H1 (cell line): ENCODE measurements at regions not wholly inside any gene's neighbourhood (a gene's known extent, or its start where the extent isn't known, plus 50 kb on each side); places are given as distances from the start of the nearest gene placed in this dataset.

ENCODE experiments used
- CTCF ChIA-PET: fragments of 300-600 bp; sonication (Branson Sonifier 250); formaldehyde crosslinking; loops from one replicate; lab custom pipeline; 2021; ENCODE audit not compliant: partially characterized antibody; lab: Charles Lee
- POLR2A ChIA-PET: fragments of 300-600 bp; sonication (Branson Sonifier 250); formaldehyde crosslinking; loops from one replicate; lab custom pipeline; 2021; ENCODE audit warnings: inconsistent platforms; ENCODE audit not compliant: partially characterized antibody; lab: Charles Lee
- DNase-seq, 2 experiments: peaks; one replicate each; pipeline versions ENCODE4 v3.0.0 to v3.0.0-alpha.2; 2010 to 2022; ENCODE audit warnings: low spot score in 2 of 2, low read depth in 1 of 2, mixed read lengths in 1 of 2
- FAIRE-seq: peaks from 2 replicates; lab custom pipeline; 2011; peaks lifted over from hg19 to GRCh38; lab: Jason Lieb, UNC
- H2AFZ ChIP-seq: 2 replicates; pipeline ENCODE4 v1.8.1; 2012; ENCODE audit warnings: low read length, inconsistent platforms
- H2AK5ac ChIP-seq: 2 replicates; pipeline ENCODE4 v1.6.1; 2013; ENCODE audit warnings: low read depth, low read length
- H2BK120ac ChIP-seq: replicated peaks from 2 replicates; pipeline ENCODE3; 2013; ENCODE audit warnings: low read depth, low read length, inconsistent platforms
- H2BK12ac ChIP-seq: 2 replicates; pipeline ENCODE4 v1.6.1; 2013; ENCODE audit warnings: low read depth, low read length
- H2BK15ac ChIP-seq: 2 replicates; pipeline ENCODE4 v1.6.1; 2013; ENCODE audit warnings: low read length
- H2BK20ac ChIP-seq: 2 replicates; pipeline ENCODE4 v1.6.1; 2013; ENCODE audit warnings: low read length
- H2BK5ac ChIP-seq: 2 replicates; pipeline ENCODE4 v1.6.1; 2013; ENCODE audit warnings: low read depth, low read length
- H3K14ac ChIP-seq: 2 replicates; pipeline ENCODE4 v1.6.1; 2013; ENCODE audit warnings: inconsistent platforms; ENCODE audit not compliant: insufficient read length
- H3K18ac ChIP-seq: 2 replicates; pipeline ENCODE4 v1.6.1; 2013; ENCODE audit warnings: low read length; ENCODE audit errors: extremely low read depth
- H3K23ac ChIP-seq: 2 replicates; pipeline ENCODE4 v1.6.1; 2013; ENCODE audit warnings: inconsistent platforms; ENCODE audit not compliant: insufficient read length
- H3K23me2 ChIP-seq: 2 replicates; pipeline ENCODE4 v1.6.1; 2013; ENCODE audit warnings: low read depth, low read length
- H3K27ac ChIP-seq: 2 replicates; pipeline ENCODE4 v1.6.1; 2011; ENCODE audit warnings: low read depth, low read length, inconsistent platforms
- H3K27me3 ChIP-seq, 4 experiments: replicated peaks in 1 of 4; 1 replicate in 1 of 4; 2 replicates in 3 of 4; pipeline versions ENCODE4 v1.6.1 to v1.8.1; 2011 to 2013; ENCODE audit warnings: low read length in 3 of 4, mild to moderate bottlenecking in 3 of 4, inconsistent platforms in 2 of 4, mixed read lengths in 2 of 4, moderate library complexity in 1 of 4; ENCODE audit not compliant: control insufficient read depth in 3 of 4, insufficient read depth in 3 of 4; ENCODE audit errors: extremely low read depth in 1 of 4
- H3K36me3 ChIP-seq, 4 experiments: 2 replicates each; pipeline versions ENCODE4 v1.6.1 to v1.8.1; 2011 to 2013; ENCODE audit warnings: mild to moderate bottlenecking in 4 of 4, low read length in 3 of 4, moderate library complexity in 2 of 4, control low read depth in 1 of 4, inconsistent platforms in 1 of 4; ENCODE audit not compliant: insufficient read depth in 4 of 4, control insufficient read depth in 2 of 4
- H3K4ac ChIP-seq: replicated peaks from 2 replicates; pipeline ENCODE3; 2013; ENCODE audit warnings: low read length, low read depth, mixed read lengths, inconsistent platforms; ENCODE audit not compliant: insufficient read length
- H3K4me1 ChIP-seq, 4 experiments: replicated peaks in 1 of 4; 1 replicate in 1 of 4; 2 replicates in 3 of 4; pipeline versions ENCODE4 v1.6.1 to v1.8.1; 2011 to 2013; ENCODE audit warnings: low read length in 3 of 4, inconsistent platforms in 2 of 4, mixed read lengths in 1 of 4; ENCODE audit not compliant: insufficient read depth in 4 of 4, control insufficient read depth in 3 of 4
- H3K4me2 ChIP-seq, 2 experiments: 2 replicates each; pipeline versions ENCODE4 v1.6.1 to v1.8.1; 2011 to 2013; ENCODE audit warnings: low read depth in 2 of 2, low read length in 2 of 2, control low read depth in 1 of 2, inconsistent platforms in 1 of 2, mild to moderate bottlenecking in 1 of 2; ENCODE audit not compliant: insufficient read depth in 1 of 2
- H3K4me3 ChIP-seq, 4 experiments: fragments of 200-600, 300-600 bp in 1 of 4; sonication (generic), shearing (Covaris generic), sonication (Bioruptor Twin) in 1 of 4; 2 replicates each; pipeline versions ENCODE4 v1.5.1 to v1.8.1; 2011 to 2016; ENCODE audit warnings: low read length in 4 of 4, low read depth in 3 of 4, control low read depth in 2 of 4, inconsistent platforms in 2 of 4, mild to moderate bottlenecking in 2 of 4, mixed read lengths in 1 of 4, moderate library complexity in 1 of 4; ENCODE audit not compliant: insufficient read depth in 2 of 4; ENCODE audit errors: extremely low read depth in 1 of 4
- H3K56ac ChIP-seq: replicated peaks from 2 replicates; pipeline ENCODE3; 2013; ENCODE audit warnings: low read depth, mild to moderate bottlenecking, mixed read lengths, low read length, inconsistent platforms; ENCODE audit not compliant: insufficient read length
- H3K79me1 ChIP-seq: 2 replicates; pipeline ENCODE4 v1.6.1; 2013; ENCODE audit warnings: low read depth, low read length, control low read depth
- H3K79me2 ChIP-seq, 2 experiments: 2 replicates each; pipeline versions ENCODE4 v1.6.1 to v1.8.1; 2012 to 2013; ENCODE audit warnings: low read length in 2 of 2, mild to moderate bottlenecking in 2 of 2, inconsistent platforms in 1 of 2; ENCODE audit not compliant: insufficient read depth in 2 of 2, control insufficient read depth in 1 of 2
- H3K9ac ChIP-seq, 4 experiments: replicated peaks in 1 of 4; 1 replicate in 1 of 4; 2 replicates in 3 of 4; pipeline versions ENCODE4 v1.6.1 to v1.8.1; 2011 to 2013; ENCODE audit warnings: low read depth in 3 of 4, low read length in 3 of 4, control low read depth in 2 of 4, mild to moderate bottlenecking in 2 of 4, moderate library complexity in 2 of 4, inconsistent platforms in 1 of 4; ENCODE audit errors: extremely low read depth in 1 of 4
- H3K9me3 ChIP-seq, 2 experiments: 2 replicates each; pipeline versions ENCODE4 v1.6.1 to v1.8.1; 2012 to 2013; ENCODE audit warnings: mild to moderate bottlenecking in 2 of 2, moderate library complexity in 2 of 2, control low read depth in 1 of 2, inconsistent platforms in 1 of 2, low read depth in 1 of 2, low read length in 1 of 2, mixed read lengths in 1 of 2; ENCODE audit not compliant: insufficient read depth in 2 of 2
- H4K20me1 ChIP-seq, 2 experiments: replicated peaks in 1 of 2; 2 replicates each; pipeline versions ENCODE3 to v1.8.1; 2011 to 2013; ENCODE audit warnings: inconsistent platforms in 2 of 2, low read length in 2 of 2, mild to moderate bottlenecking in 1 of 2; ENCODE audit not compliant: insufficient read depth in 2 of 2, control insufficient read depth in 1 of 2
- H4K5ac ChIP-seq: 2 replicates; pipeline ENCODE4 v1.6.1; 2013; ENCODE audit warnings: low read length, low read depth, mixed read lengths, inconsistent platforms; ENCODE audit not compliant: insufficient read length
- H4K8ac ChIP-seq: 2 replicates; pipeline ENCODE4 v1.8.0; 2013; ENCODE audit warnings: mild to moderate bottlenecking, moderate library complexity, low read length, inconsistent platforms; ENCODE audit not compliant: insufficient read depth; ENCODE audit errors: extremely low read depth
- H4K91ac ChIP-seq: replicated peaks from 2 replicates; pipeline ENCODE3; 2013; ENCODE audit warnings: low read length, mixed read lengths, inconsistent platforms; ENCODE audit not compliant: insufficient read length
- GABPA ChIP-seq: IDR thresholded peaks from 2 replicates; pipeline ENCODE4 v1.6.1; 2011; ENCODE audit warnings: mild to moderate bottlenecking, low read length, moderate library complexity, borderline replicate concordance; ENCODE audit not compliant: insufficient read depth
- GTF2F1 ChIP-seq: IDR thresholded peaks from 2 replicates; pipeline ENCODE4 v1.6.1; 2012; ENCODE audit warnings: low read depth, low read length, improper control_type of control experiment, borderline replicate concordance
- JUN ChIP-seq: IDR thresholded peaks from 2 replicates; pipeline ENCODE4 v1.6.1; 2011; ENCODE audit warnings: low read depth, mild to moderate bottlenecking, improper control_type of control experiment, low read length
- YY1 ChIP-seq: IDR thresholded peaks from 2 replicates; pipeline ENCODE4 v1.6.1; 2011; ENCODE audit warnings: low read depth, mild to moderate bottlenecking, low read length
- WGBS, 2 experiments: shearing (Covaris generic) in 1 of 2; methylation state at CpG; one replicate each; pipeline versions ENCODE4 v1.1.6 to v1.1.7; 2013 to 2015; ENCODE audit warnings: low lambda C conversion rate in 2 of 2, mixed read lengths in 2 of 2, inconsistent platforms in 1 of 2, low coverage in 1 of 2, missing lambda C conversion rate in 1 of 2; ENCODE audit not compliant: insufficient replicate concordance in 2 of 2, insufficient coverage in 1 of 2, insufficient read length in 1 of 2; ENCODE audit errors: extremely low coverage in 1 of 2, missing lambda C conversion rate in 1 of 2; 5-methylcytosine and 5-hydroxymethylcytosine counted together

GRCh38 chr13:58024103-58024502 is 392.6 kb downstream of the PCDH17 start (continued):
- TF ChIP-seq GABPA: no peak

GRCh38 chr13:58025821-58026220 is 394.3 kb downstream of the PCDH17 start:
- Histone ChIP-seq H2BK120ac (no peak overlapping the region), H3K4me2 (no peak overlapping the region), H3K27ac (no peak overlapping the region), H2BK5ac (no peak overlapping the region), H3K27me3 (no peaks in the 10 kb centered on the region), H2BK15ac (no peak overlapping the region), H3K56ac (no peak overlapping the region), H3K4me1 (no peaks in the 10 kb centered on the region), H3K79me2 (no peaks in the 10 kb centered on the region), H3K9ac (no peak overlapping the region), H3K4ac (no peak overlapping the region), H3K18ac (no peak overlapping the region), H3K9me3 (no peaks in the 10 kb centered on the region), H2BK20ac (no peak overlapping the region), H3K79me1 (no peaks in the 10 kb centered on the region), H2AK5ac (no peak overlapping the region), H4K20me1 (no peaks in the 10 kb centered on the region), H3K4me3 (no peak overlapping the region), H3K23me2 (no peaks in the 10 kb centered on the region), H4K5ac (no peak overlapping the region), H3K14ac (no peak overlapping the region), H3K36me3 (no peaks in the 10 kb centered on the region), H4K91ac (no peak overlapping the region), H4K8ac (no peak overlapping the region), H2AFZ (no peak overlapping the region), H2BK12ac (no peak overlapping the region), H3K23ac (no peak overlapping the region)
- FAIRE-seq (no peak), DNase-seq (no peak)
- CTCF ChIA-PET: no interaction called here
- TF ChIP-seq JUN: no peak
- no peak for TF ChIP-seq YY1
- TF ChIP-seq GTF2F1: no peak
- POLR2A ChIA-PET: no interaction called here
- 90% methylated on average over 1 of the region's 1 CpG; no CpG with 5 or more reads in 1 of the 2 experiments for WGBS, 2 experiments
